Uterus (tissue), 2 donors: ENCODE measurements at regions not wholly inside any gene's neighbourhood (a gene's known extent, or its start where the extent isn't known, plus 50 kb on each side); places are given as distances from the start of the nearest gene placed in this dataset.
"Not testable (repeated sequence)": the region's sequence is repeated elsewhere in the genome, so short reads cannot be mapped to it uniquely, and the experiment has no call there.

ENCODE experiments used
- POLR2A ChIP-seq, 2 donors: fragments of 450-650 bp; IDR thresholded peaks; one replicate each; pipeline ENCODE4 v1.6.1; 2016; ENCODE audit warnings: antibody characterized with exemption in 2 of 2, mild to moderate bottlenecking in 1 of 2, moderate library complexity in 1 of 2
- TF ChIP-seq, protein P1 (sequence below), 4 experiments: fragments of 200-600 bp in 2 of 4; fragments of 450-650 bp in 2 of 4; sonication (generic) in 2 of 4; IDR thresholded peaks; one replicate each; pipeline ENCODE4 v1.5.1; 2016 to 2019; ENCODE audit warnings: antibody characterized with exemption in 4 of 4, mild to moderate bottlenecking in 2 of 4, moderate library complexity in 1 of 4

DNA sequence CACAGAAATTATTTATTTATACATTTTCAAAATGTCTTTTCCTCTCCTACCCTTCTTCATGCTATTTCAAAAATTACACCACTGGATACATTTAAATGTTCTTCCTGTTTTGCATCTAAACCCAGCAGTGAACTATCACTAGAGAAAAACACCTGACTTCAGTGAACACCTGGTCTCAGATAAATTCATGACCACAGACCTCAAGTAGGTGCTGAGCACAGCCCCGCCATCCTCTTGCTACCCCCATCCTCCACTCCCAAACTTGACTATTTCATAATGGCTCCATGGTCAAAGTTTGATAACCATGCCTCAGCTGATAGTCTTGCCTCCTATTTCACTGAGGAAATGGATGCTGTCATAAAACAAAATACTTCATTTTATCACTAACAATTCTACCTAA is 56.6 kb upstream of the POMZP3 start:
- TF ChIP-seq, protein P1, sequence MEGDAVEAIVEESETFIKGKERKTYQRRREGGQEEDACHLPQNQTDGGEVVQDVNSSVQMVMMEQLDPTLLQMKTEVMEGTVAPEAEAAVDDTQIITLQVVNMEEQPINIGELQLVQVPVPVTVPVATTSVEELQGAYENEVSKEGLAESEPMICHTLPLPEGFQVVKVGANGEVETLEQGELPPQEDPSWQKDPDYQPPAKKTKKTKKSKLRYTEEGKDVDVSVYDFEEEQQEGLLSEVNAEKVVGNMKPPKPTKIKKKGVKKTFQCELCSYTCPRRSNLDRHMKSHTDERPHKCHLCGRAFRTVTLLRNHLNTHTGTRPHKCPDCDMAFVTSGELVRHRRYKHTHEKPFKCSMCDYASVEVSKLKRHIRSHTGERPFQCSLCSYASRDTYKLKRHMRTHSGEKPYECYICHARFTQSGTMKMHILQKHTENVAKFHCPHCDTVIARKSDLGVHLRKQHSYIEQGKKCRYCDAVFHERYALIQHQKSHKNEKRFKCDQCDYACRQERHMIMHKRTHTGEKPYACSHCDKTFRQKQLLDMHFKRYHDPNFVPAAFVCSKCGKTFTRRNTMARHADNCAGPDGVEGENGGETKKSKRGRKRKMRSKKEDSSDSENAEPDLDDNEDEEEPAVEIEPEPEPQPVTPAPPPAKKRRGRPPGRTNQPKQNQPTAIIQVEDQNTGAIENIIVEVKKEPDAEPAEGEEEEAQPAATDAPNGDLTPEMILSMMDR (IDR thresholded peaks at IDR 0.05) = not testable (repeated sequence)
- not testable (repeated sequence) for TF ChIP-seq POLR2A (IDR thresholded peaks at IDR 0.05)
